ENCODE measurements at regions not wholly inside any gene's neighbourhood (a gene's known extent, or its start where the extent isn't known, plus 50 kb on each side); places are given as distances from the start of the nearest gene placed in this dataset.
"Not testable (repeated sequence)": the region's sequence is repeated elsewhere in the genome, so short reads cannot be mapped to it uniquely, and the experiment has no call there.

GRCh38 chr14:38634913-38635312 lies 379.0 kb upstream of the CLEC14A start:
- H3K36me3 ChIP-seq (ENCODE audit: control insufficient read depth in 4 of 4, insufficient read depth in 4 of 4, low read length in 3 of 4); DNase-seq; H3K4me3 ChIP-seq (ENCODE audit: control insufficient read depth in 1 of 7, extremely low read depth in 1 of 7, insufficient read depth in 4 of 7, low read depth in 2 of 7, low read length in 6 of 7); CTCF ChIA-PET; H3K27ac ChIP-seq (ENCODE audit: insufficient read depth in 1 of 2, low read depth in 1 of 2, low read length in 2 of 2, poor library complexity in 1 of 2, severe bottlenecking in 2 of 2); H3K27me3 ChIP-seq (replicated peaks in 2 of 5; ENCODE audit: control insufficient read depth in 4 of 5, insufficient read depth in 5 of 5, low read length in 4 of 5); POLR2A ChIA-PET; H3K9me3 ChIP-seq (ENCODE audit: control extremely low read depth in 1 of 5, control insufficient read depth in 4 of 5, insufficient read depth in 2 of 5, low read depth in 1 of 5, low read length in 4 of 5); H3K4me1 ChIP-seq (ENCODE audit: control extremely low read depth in 1 of 4, control insufficient read depth in 4 of 4, insufficient read depth in 4 of 4, low read length in 3 of 4): not testable (repeated sequence)
- 98% methylated on average over 9 of the region's 19 CpGs for WGBS (ENCODE audit: insufficient coverage)

DNA sequence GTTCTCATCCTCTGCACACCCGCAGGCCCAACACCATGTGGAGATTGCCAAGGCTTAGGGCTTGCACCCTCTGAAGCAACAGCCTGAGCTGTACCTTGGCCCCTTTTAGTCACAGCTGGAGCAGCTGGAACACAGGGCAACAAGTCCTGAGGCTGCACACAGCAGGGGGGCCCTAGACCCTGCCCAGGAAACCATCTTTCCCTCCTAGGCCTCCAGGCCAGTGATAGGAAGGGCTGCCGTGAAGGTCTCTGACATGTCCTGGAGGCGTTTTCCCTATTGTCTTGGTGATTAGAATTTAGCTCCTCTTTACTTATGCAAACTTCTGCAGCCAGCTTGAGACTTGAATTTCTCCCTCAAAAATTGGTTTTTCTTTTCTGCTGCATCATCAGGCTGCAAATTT lies 373.5 kb upstream of the CLEC14A start:
- Histone ChIP-seq H3K9me3 (ENCODE audit: control extremely low read depth in 1 of 5, control insufficient read depth in 4 of 5, insufficient read depth in 2 of 5, low read depth in 1 of 5, low read length in 4 of 5) (peaks cover 0 to 3% (median 0%) of the 10 kb centered on the region in 5 experiments), H3K36me3 (ENCODE audit: control insufficient read depth in 4 of 4, insufficient read depth in 4 of 4, low read length in 3 of 4) (no peaks in the 10 kb centered on the region), H3K4me1 (ENCODE audit: control extremely low read depth in 1 of 4, control insufficient read depth in 4 of 4, insufficient read depth in 4 of 4, low read length in 3 of 4) (no peaks in the 10 kb centered on the region), H3K27ac (ENCODE audit: insufficient read depth in 1 of 2, low read depth in 1 of 2, low read length in 2 of 2, poor library complexity in 1 of 2, severe bottlenecking in 2 of 2) (no peak overlapping the region), H3K4me3 (ENCODE audit: control insufficient read depth in 1 of 7, extremely low read depth in 1 of 7, insufficient read depth in 4 of 7, low read depth in 2 of 7, low read length in 6 of 7) (no peak overlapping the region), H3K27me3 (replicated peaks in 2 of 5; ENCODE audit: control insufficient read depth in 4 of 5, insufficient read depth in 5 of 5, low read length in 4 of 5) (no peaks in the 10 kb centered on the region)
- CTCF ChIA-PET: no interaction called here
- POLR2A ChIA-PET: no interaction called here
- no peak for DNase-seq
- WGBS (ENCODE audit: insufficient coverage): 100% methylated on average over 3 of the region's 3 CpGs

DNA sequence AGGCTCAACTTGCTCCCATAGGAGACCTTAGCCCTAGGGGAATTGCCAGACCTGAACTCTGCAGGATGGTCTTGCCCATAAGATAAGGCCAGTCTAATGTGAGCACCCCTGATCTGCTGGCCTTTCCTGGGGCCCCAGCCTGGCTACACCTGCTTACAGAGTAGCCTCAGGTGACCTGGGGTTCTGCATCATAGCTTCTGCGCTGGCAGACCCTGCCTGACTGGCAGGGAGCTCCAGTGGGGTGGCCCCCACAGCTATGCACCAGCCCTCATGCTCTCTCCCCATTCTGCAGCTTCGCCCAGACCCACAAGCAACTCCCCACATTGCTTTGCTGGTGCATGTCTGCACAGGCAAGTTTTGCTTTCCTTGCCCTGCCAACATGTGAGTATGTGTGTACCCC lies 371.3 kb upstream of the CLEC14A start:
- no peak overlapping the region for H3K27ac ChIP-seq (ENCODE audit: insufficient read depth in 1 of 2, low read depth in 1 of 2, low read length in 2 of 2, poor library complexity in 1 of 2, severe bottlenecking in 2 of 2)
- DNase-seq: no peak
- peaks cover 0 to 3% (median 0%) of the 10 kb centered on the region in 5 experiments for H3K9me3 ChIP-seq (ENCODE audit: control extremely low read depth in 1 of 5, control insufficient read depth in 4 of 5, insufficient read depth in 2 of 5, low read depth in 1 of 5, low read length in 4 of 5)
- H3K27me3 ChIP-seq (replicated peaks in 2 of 5; ENCODE audit: control insufficient read depth in 4 of 5, insufficient read depth in 5 of 5, low read length in 4 of 5): no peaks in the 10 kb centered on the region
- 92% methylated on average over 1 of the region's 2 CpGs for WGBS (ENCODE audit: insufficient coverage)
- ChIA-PET CTCF (no interaction called here), POLR2A (no interaction called here)
- H3K4me1 ChIP-seq (ENCODE audit: control extremely low read depth in 1 of 4, control insufficient read depth in 4 of 4, insufficient read depth in 4 of 4, low read length in 3 of 4): no peaks in the 10 kb centered on the region
- H3K4me3 ChIP-seq (ENCODE audit: control insufficient read depth in 1 of 7, extremely low read depth in 1 of 7, insufficient read depth in 4 of 7, low read depth in 2 of 7, low read length in 6 of 7): no peak overlapping the region
- H3K36me3 ChIP-seq (ENCODE audit: control insufficient read depth in 4 of 4, insufficient read depth in 4 of 4, low read length in 3 of 4): no peaks in the 10 kb centered on the region

- CTCF ChIA-PET: no interaction called here
Observed at GRCh38 chr14:38623661-38624060, 367.8 kb upstream of the CLEC14A start.

DNA sequence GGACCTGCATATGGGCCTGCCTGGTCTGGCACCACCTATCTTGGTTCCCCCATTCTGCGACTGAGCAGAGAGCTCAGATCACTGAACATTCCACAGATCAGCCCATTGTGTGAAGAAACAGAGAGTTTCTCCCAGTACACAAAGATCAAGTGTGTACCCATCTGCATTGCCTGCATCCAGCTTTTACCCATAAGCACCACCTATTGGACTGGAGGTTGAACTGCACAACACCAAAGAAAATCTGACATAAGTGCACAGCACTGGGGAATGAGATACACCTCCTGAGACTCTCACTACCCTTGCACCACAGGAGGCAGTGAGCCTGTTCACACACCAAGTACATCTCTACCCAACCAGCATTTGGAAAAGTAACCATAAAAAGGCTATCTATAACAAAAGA lies 362.6 kb upstream of the CLEC14A start:
- peaks cover 0 to 3% (median 0%) of the 10 kb centered on the region in 5 experiments for H3K9me3 ChIP-seq (ENCODE audit: control extremely low read depth in 1 of 5, control insufficient read depth in 4 of 5, insufficient read depth in 2 of 5, low read depth in 1 of 5, low read length in 4 of 5)
- no peak for DNase-seq
- no peaks in the 10 kb centered on the region for H3K4me1 ChIP-seq (ENCODE audit: control extremely low read depth in 1 of 4, control insufficient read depth in 4 of 4, insufficient read depth in 4 of 4, low read length in 3 of 4)
- H3K27ac ChIP-seq (ENCODE audit: insufficient read depth in 1 of 2, low read depth in 1 of 2, low read length in 2 of 2, poor library complexity in 1 of 2, severe bottlenecking in 2 of 2): no peak overlapping the region
- H3K27me3 ChIP-seq (replicated peaks in 2 of 5; ENCODE audit: control insufficient read depth in 4 of 5, insufficient read depth in 5 of 5, low read length in 4 of 5): no peaks in the 10 kb centered on the region
- ChIA-PET POLR2A (no interaction called here), CTCF (no interaction called here)
- no CpG with 5 or more reads among the region's 1 CpG for WGBS (ENCODE audit: insufficient coverage)
- H3K4me3 ChIP-seq (ENCODE audit: control insufficient read depth in 1 of 7, extremely low read depth in 1 of 7, insufficient read depth in 4 of 7, low read depth in 2 of 7, low read length in 6 of 7): no peak overlapping the region
- H3K36me3 ChIP-seq (ENCODE audit: control insufficient read depth in 4 of 4, insufficient read depth in 4 of 4, low read length in 3 of 4): no peaks in the 10 kb centered on the region

More at GRCh38 chr14:38623661-38624060, 367.8 kb upstream of the CLEC14A start:
- no peaks in the 10 kb centered on the region for H3K4me1 ChIP-seq (ENCODE audit: control extremely low read depth in 1 of 4, control insufficient read depth in 4 of 4, insufficient read depth in 4 of 4, low read length in 3 of 4)
- no peak overlapping the region for H3K27ac ChIP-seq (ENCODE audit: insufficient read depth in 1 of 2, low read depth in 1 of 2, low read length in 2 of 2, poor library complexity in 1 of 2, severe bottlenecking in 2 of 2)
- H3K27me3 ChIP-seq (replicated peaks in 2 of 5; ENCODE audit: control insufficient read depth in 4 of 5, insufficient read depth in 5 of 5, low read length in 4 of 5): no peaks in the 10 kb centered on the region
- 100% methylated on average over 1 of the region's 2 CpGs for WGBS (ENCODE audit: insufficient coverage)
- no peak overlapping the region for H3K4me3 ChIP-seq (ENCODE audit: control insufficient read depth in 1 of 7, extremely low read depth in 1 of 7, insufficient read depth in 4 of 7, low read depth in 2 of 7, low read length in 6 of 7)
- DNase-seq: no peak
- H3K36me3 ChIP-seq (ENCODE audit: control insufficient read depth in 4 of 4, insufficient read depth in 4 of 4, low read length in 3 of 4): no peaks in the 10 kb centered on the region
- POLR2A ChIA-PET: no interaction called here
- H3K9me3 ChIP-seq (ENCODE audit: control extremely low read depth in 1 of 5, control insufficient read depth in 4 of 5, insufficient read depth in 2 of 5, low read depth in 1 of 5, low read length in 4 of 5): peaks cover 0 to 3% (median 0%) of the 10 kb centered on the region in 5 experiments

- POLR2A ChIA-PET: no interaction called here
- no peak overlapping the region for H3K27ac ChIP-seq (ENCODE audit: insufficient read depth in 1 of 2, low read depth in 1 of 2, low read length in 2 of 2, poor library complexity in 1 of 2, severe bottlenecking in 2 of 2)
- H3K9me3 ChIP-seq (ENCODE audit: control extremely low read depth in 1 of 5, control insufficient read depth in 4 of 5, insufficient read depth in 2 of 5, low read depth in 1 of 5, low read length in 4 of 5): peaks cover 0 to 3% (median 0%) of the 10 kb centered on the region in 5 experiments
- no peaks in the 10 kb centered on the region for H3K4me1 ChIP-seq (ENCODE audit: control extremely low read depth in 1 of 4, control insufficient read depth in 4 of 4, insufficient read depth in 4 of 4, low read length in 3 of 4)
- WGBS (ENCODE audit: insufficient coverage): 97% methylated on average over 3 of the region's 4 CpGs
- no peaks in the 10 kb centered on the region for H3K27me3 ChIP-seq (replicated peaks in 2 of 5; ENCODE audit: control insufficient read depth in 4 of 5, insufficient read depth in 5 of 5, low read length in 4 of 5)
- CTCF ChIA-PET: no interaction called here
- no peaks in the 10 kb centered on the region for H3K36me3 ChIP-seq (ENCODE audit: control insufficient read depth in 4 of 4, insufficient read depth in 4 of 4, low read length in 3 of 4)
- DNase-seq: no peak
- no peak overlapping the region for H3K4me3 ChIP-seq (ENCODE audit: control insufficient read depth in 1 of 7, extremely low read depth in 1 of 7, insufficient read depth in 4 of 7, low read depth in 2 of 7, low read length in 6 of 7)
Observed at GRCh38 chr14:38616959-38617358, 361.1 kb upstream of the CLEC14A start.

DNA sequence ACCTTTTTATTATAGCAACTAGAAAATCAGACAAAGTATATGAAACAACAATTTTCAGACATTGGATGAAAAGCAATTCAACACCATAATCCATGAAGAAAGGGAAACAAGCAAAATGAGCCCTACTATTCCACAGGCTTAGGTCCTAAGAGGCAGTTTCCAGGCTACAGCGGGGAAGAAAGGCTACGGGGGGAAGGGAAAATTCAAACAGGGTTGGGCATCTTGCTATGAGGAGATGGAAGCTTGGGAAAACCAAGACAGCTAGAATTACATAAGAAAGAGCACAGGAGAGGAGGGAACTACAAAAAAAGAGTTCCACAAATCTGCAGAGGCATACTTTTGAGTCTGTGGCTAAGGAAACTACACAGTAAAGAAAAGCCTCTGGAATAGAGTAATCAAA lies 356.0 kb upstream of the CLEC14A start:
- POLR2A ChIA-PET: no interaction called here
- H3K4me3 ChIP-seq (ENCODE audit: control insufficient read depth in 1 of 7, extremely low read depth in 1 of 7, insufficient read depth in 4 of 7, low read depth in 2 of 7, low read length in 6 of 7): no peak overlapping the region
- H3K36me3 ChIP-seq (ENCODE audit: control insufficient read depth in 4 of 4, insufficient read depth in 4 of 4, low read length in 3 of 4): no peaks in the 10 kb centered on the region
- no peak for DNase-seq
- no peak overlapping the region for H3K27ac ChIP-seq (ENCODE audit: insufficient read depth in 1 of 2, low read depth in 1 of 2, low read length in 2 of 2, poor library complexity in 1 of 2, severe bottlenecking in 2 of 2)
- peaks cover 0 to 1% (median 0%) of the 10 kb centered on the region in 5 experiments for H3K9me3 ChIP-seq (ENCODE audit: control extremely low read depth in 1 of 5, control insufficient read depth in 4 of 5, insufficient read depth in 2 of 5, low read depth in 1 of 5, low read length in 4 of 5)
- 100% methylated on average over 2 of the region's 2 CpGs for WGBS (ENCODE audit: insufficient coverage)
- H3K4me1 ChIP-seq (ENCODE audit: control extremely low read depth in 1 of 4, control insufficient read depth in 4 of 4, insufficient read depth in 4 of 4, low read length in 3 of 4): no peaks in the 10 kb centered on the region
- CTCF ChIA-PET: no interaction called here
- H3K27me3 ChIP-seq (replicated peaks in 2 of 5; ENCODE audit: control insufficient read depth in 4 of 5, insufficient read depth in 5 of 5, low read length in 4 of 5): no peaks in the 10 kb centered on the region
